Peyer's patch (tissue), 4 donors: ENCODE measurements at regions not wholly inside any gene's neighbourhood (a gene's known extent, or its start where the extent isn't known, plus 50 kb on each side); places are given as distances from the start of the nearest gene placed in this dataset.

Experiments
- POLR2A ChIP-seq, 2 donors: fragments of 450-650 bp; IDR thresholded peaks; one replicate each; pipeline ENCODE4 v1.5.1; 2017; ENCODE audit warnings: antibody characterized with exemption in 2 of 2, mild to moderate bottlenecking in 2 of 2, moderate library complexity in 2 of 2
- TF ChIP-seq, protein P1 (sequence below), 6 experiments: fragments of 450-650 bp in 4 of 6; fragments of 200-600 bp in 2 of 6; sonication (generic) in 1 of 6; IDR thresholded peaks; one replicate each; pipeline ENCODE4 v1.5.1; 2017 to 2019; ENCODE audit warnings: antibody characterized with exemption in 6 of 6, mild to moderate bottlenecking in 3 of 6, moderate library complexity in 1 of 6

DNA sequence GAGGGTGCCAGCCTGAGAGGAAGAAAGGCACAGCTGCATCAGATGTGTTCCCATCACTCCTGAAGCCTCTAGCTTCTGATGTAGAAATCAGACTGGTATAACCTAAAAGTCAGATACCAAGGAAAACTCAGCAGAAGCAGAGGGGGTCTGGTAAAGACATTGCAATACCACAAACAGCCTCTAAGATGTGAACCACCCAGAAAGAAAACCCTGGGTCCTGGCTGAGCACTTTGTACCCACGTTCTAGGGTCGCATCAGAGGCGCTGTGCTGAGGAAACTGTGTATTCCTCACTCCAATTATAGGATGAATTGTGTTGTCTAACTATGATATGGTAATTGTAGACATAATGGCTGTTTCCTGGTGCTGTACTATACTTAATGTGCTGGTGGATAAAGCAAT lies 275.6 kb downstream of the IRX2 start:
- TF ChIP-seq, protein P1, sequence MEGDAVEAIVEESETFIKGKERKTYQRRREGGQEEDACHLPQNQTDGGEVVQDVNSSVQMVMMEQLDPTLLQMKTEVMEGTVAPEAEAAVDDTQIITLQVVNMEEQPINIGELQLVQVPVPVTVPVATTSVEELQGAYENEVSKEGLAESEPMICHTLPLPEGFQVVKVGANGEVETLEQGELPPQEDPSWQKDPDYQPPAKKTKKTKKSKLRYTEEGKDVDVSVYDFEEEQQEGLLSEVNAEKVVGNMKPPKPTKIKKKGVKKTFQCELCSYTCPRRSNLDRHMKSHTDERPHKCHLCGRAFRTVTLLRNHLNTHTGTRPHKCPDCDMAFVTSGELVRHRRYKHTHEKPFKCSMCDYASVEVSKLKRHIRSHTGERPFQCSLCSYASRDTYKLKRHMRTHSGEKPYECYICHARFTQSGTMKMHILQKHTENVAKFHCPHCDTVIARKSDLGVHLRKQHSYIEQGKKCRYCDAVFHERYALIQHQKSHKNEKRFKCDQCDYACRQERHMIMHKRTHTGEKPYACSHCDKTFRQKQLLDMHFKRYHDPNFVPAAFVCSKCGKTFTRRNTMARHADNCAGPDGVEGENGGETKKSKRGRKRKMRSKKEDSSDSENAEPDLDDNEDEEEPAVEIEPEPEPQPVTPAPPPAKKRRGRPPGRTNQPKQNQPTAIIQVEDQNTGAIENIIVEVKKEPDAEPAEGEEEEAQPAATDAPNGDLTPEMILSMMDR (IDR thresholded peaks at IDR 0.05) = no peak
- TF ChIP-seq POLR2A (IDR thresholded peaks at IDR 0.05) = no peak
